Heart right ventricle (tissue), 16 donors: ENCODE measurements at regions not wholly inside any gene's neighbourhood (a gene's known extent, or its start where the extent isn't known, plus 50 kb on each side); places are given as distances from the start of the nearest gene placed in this dataset.

Experiments used
- ATAC-seq, 8 donors: fragments of 200-7000 bp; cut with Tn5 transposase; one replicate each; pipeline ENCODE4 v1.9.1; 2020; ENCODE audit warnings: mild to moderate bottlenecking in 8 of 8, moderate library complexity in 8 of 8, moderate number of reproducible peaks in 1 of 8
- DNase-seq, 2 donors: peaks; one replicate each; pipeline ENCODE4 v3.0.0-alpha.2; 2020
- H3K27ac ChIP-seq, 10 donors: fragments of 200-600 bp; sonication (generic) in 2 of 10; one replicate each; pipeline versions ENCODE4 v1.5.0 to v1.8.0; 2020 to 2022; ENCODE audit warnings: mild to moderate bottlenecking in 3 of 10
- H3K27me3 ChIP-seq, 7 donors: fragments of 200-600 bp; one replicate each; pipeline ENCODE4 v1.8.0; 2021 to 2022; ENCODE audit warnings: mild to moderate bottlenecking in 2 of 7
- H3K36me3 ChIP-seq, 9 donors: fragments of 200-600 bp; sonication (generic) in 1 of 9; one replicate each; pipeline versions ENCODE4 v1.5.0 to v1.8.0; 2020 to 2022; ENCODE audit warnings: mild to moderate bottlenecking in 2 of 9
- H3K4me1 ChIP-seq, 9 donors: fragments of 200-600 bp; sonication (generic) in 1 of 9; one replicate each; pipeline versions ENCODE4 v1.5.0 to v1.8.0; 2020 to 2022; ENCODE audit warnings: mild to moderate bottlenecking in 4 of 9
- H3K4me3 ChIP-seq, 10 donors: fragments of 200-600 bp; sonication (generic) in 2 of 10; one replicate each; pipeline versions ENCODE4 v1.5.0 to v1.8.0; 2020 to 2022; ENCODE audit warnings: mild to moderate bottlenecking in 7 of 10, moderate library complexity in 2 of 10
- H3K9me3 ChIP-seq, 11 donors: fragments of 200-600 bp in 10 of 11; sonication (generic) in 2 of 11; one replicate each; pipeline versions ENCODE4 v1.5.0 to v1.8.0; 2013 to 2022; ENCODE audit warnings: mild to moderate bottlenecking in 2 of 11, control low read depth in 1 of 11, moderate library complexity in 1 of 11
- WGBS, 2 donors: extraction: QIAGEN DNeasy Blood & Tissue Kit; methylation state at CpG; one replicate each; pipeline ENCODE4 v1.1.7; 2013; ENCODE audit warnings: inconsistent platforms in 1 of 2; 5-methylcytosine and 5-hydroxymethylcytosine counted together
- intact Hi-C, 10 donors: fragments of 100-400 bp; cut with DNase I; formaldehyde crosslinking; loops; one replicate each; pipeline versions ENCODE4 v1.11.1 to v1.14.2; 2022
- TF ChIP-seq, protein P1 (sequence below), 9 donors: fragments of 200-600 bp; sonication (generic) in 2 of 9; IDR thresholded peaks; one replicate each; pipeline versions ENCODE4 v1.5.0 to v1.8.0; 2021 to 2022; ENCODE audit warnings: antibody characterized with exemption in 9 of 9, mild to moderate bottlenecking in 5 of 9, moderate library complexity in 1 of 9
- donor health status: Arrhythmogenic right ventricular cardiomyopathy.
- donor health status: ischemic (EF 13 %, LVEDD 7.1; RV severe dilation, severe dysfunction).
- donor health status: healthy with polysubstance abuse.
- donor health status: DM: no; HTN: yes; CAD: no.
- donor health status: DM: no; HTN: no; CAD: no.
- donor health status: ischemic (EF 25% LVEDD 6.9; RV normal size, moderate dysfunction).
- donor health status: ischemic (EF 25% LVEDD 5.7; RV mildly dilated, moderate dysfunction).
- donor health status: healthy.
- donor health status: DM: yes; HTN: yes; CAD: no.
- donor health status: Ischemic cardiomyopathy.
- donor health status: ischemic (EF 35%, LVEDD 5.7; RV mildly dilated, moderate dysfunction).
- donor health status: nonischemic (EF 11% LVEDD 7.7; RV severe dilation, severe dysfunction).
- donor health status: DM: yes; HTN: yes; CAD: no.
- donor health status: PGD.
- donor health status: ischemic (EF 29% LVEDD 5.4; RV normal size, mild dysfunction).
- donor health status: nonischemic (EF 23%, LVEDD 6.1; RV moderate dilation, normal function).

DNA sequence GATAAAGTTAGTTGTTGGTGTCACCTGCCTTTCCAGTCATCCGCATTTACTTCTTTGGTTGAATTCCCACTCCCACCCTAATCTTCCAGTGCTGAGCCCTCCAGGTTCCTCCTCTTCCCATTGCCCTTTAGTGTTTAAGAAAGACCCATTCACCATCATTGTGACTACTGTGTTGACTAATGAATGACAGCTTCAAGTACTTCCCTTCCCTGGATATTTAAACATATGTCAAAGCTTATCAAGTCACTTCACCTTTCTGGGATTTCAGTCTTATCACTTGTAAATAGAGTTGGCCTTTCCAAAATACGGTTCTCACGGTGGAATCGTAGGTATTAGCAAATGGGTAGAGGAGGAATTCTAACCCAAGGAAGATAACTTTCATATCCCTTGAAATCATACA lies 201.6 kb upstream of the SVIL start:
- ATAC-seq (peak in 1 of 8 donors; percentile 54), DNase-seq (no peak)
- TF ChIP-seq, protein P1, sequence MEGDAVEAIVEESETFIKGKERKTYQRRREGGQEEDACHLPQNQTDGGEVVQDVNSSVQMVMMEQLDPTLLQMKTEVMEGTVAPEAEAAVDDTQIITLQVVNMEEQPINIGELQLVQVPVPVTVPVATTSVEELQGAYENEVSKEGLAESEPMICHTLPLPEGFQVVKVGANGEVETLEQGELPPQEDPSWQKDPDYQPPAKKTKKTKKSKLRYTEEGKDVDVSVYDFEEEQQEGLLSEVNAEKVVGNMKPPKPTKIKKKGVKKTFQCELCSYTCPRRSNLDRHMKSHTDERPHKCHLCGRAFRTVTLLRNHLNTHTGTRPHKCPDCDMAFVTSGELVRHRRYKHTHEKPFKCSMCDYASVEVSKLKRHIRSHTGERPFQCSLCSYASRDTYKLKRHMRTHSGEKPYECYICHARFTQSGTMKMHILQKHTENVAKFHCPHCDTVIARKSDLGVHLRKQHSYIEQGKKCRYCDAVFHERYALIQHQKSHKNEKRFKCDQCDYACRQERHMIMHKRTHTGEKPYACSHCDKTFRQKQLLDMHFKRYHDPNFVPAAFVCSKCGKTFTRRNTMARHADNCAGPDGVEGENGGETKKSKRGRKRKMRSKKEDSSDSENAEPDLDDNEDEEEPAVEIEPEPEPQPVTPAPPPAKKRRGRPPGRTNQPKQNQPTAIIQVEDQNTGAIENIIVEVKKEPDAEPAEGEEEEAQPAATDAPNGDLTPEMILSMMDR (IDR thresholded peaks at IDR 0.05): no peak
- no peaks in the 10 kb centered on the region for H3K27me3 ChIP-seq
- H3K9me3 ChIP-seq: no peaks in the 10 kb centered on the region
- no peaks in the 10 kb centered on the region for H3K36me3 ChIP-seq
- WGBS, 2 donors: 52 to 70% methylated on average over 4 of the region's 4 CpGs
- intact Hi-C loops: no loop called here
- H3K4me1 ChIP-seq: peaks cover 3 to 25% (median 9%) of the 10 kb centered on the region in 9 donors
- no peak overlapping the region for H3K4me3 ChIP-seq
- peak overlapping the region in 1 of 10 donors; percentile 15 for H3K27ac ChIP-seq

DNA sequence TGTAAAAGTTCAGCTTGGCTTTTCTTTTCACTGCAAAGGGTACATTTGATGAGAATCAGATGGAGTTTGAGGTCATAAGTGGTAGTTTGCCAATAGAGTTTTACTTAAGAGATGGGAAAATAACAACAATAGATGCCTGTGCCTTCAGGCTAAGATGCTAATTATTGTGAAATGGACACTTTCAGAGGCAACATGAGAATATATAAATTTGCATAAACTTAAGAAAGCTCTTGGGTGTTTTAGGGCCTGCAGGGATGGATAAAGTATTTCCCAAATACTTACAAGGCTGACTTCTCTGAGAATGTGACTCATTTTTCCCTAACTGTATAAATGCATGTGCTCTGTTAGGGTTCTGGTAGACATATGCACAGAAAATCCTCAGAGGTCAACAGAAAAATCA lies 200.3 kb upstream of the SVIL start:
- Histone ChIP-seq H3K4me1 (peaks cover 0 to 15% (median 6%) of the 10 kb centered on the region in 9 donors), H3K4me3 (no peak overlapping the region), H3K27ac (no peak overlapping the region), H3K9me3 (peaks cover 0 to 10% (median 0%) of the 10 kb centered on the region in 11 donors), H3K27me3 (no peaks in the 10 kb centered on the region), H3K36me3 (no peaks in the 10 kb centered on the region)
- ATAC-seq: no peak
- intact Hi-C loops: no loop called here
- DNase-seq: no peak
- TF ChIP-seq, protein P1 (IDR thresholded peaks at IDR 0.05): no peak

DNA sequence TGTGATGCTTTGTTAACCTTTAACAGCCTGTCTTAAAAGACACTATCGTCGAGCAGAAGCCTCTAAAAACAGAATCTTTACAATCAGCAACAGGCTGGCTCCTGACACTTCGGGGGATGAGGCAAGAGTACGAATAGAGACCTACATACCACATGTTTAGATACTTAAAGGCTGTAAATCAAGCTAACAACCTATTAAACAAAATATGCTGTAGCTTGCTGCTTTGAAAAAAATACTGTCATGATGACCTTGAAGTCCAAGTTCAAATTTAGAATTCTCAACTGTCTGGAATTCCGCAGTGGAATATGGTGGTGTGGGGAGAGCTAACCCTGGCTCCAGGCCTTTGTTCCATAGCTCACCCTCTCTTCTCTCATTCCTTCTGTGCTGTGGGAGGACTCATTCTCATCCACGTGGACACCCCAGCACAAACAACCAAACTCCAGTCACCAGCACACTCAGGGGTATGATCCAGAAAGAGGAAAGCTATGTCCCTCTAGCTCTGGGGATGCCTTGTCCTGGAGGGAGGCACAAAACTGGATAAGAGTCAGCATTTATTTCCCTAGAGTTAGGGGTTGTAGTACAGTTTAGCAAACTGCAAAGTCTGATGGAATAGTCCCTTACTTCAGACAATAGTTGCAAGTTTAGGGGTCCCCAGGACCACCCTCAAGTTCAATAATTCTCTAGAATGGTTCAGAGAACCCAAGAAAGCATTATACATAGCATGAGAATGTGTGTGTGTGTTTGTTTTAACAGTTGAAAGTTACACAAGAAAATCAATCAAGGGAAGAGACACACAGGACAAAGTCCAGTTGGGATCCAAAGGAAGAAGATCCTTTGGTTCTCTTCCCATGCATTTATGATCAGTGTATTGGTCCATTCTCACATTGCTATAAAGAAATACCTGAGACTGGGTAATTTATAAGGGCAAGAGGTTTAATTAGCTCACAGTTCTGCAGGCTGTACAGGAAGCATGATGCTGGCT lies 196.1 kb upstream of the SVIL start:
- 88 to 91% methylated on average over 6 of the region's 6 CpGs for WGBS, 2 donors
- H3K36me3 ChIP-seq: no peaks in the 10 kb centered on the region
- no peak overlapping the region for H3K4me3 ChIP-seq
- H3K27me3 ChIP-seq: no peaks in the 10 kb centered on the region
- TF ChIP-seq, protein P1 (IDR thresholded peaks at IDR 0.05): no peak
- peaks cover 0 to 20% (median 4%) of the 10 kb centered on the region in 11 donors for H3K9me3 ChIP-seq
- DNase-seq: no peak
- H3K27ac ChIP-seq: no peak overlapping the region
- no peak for ATAC-seq
- peaks cover 0 to 24% (median 0%) of the 10 kb centered on the region in 9 donors for H3K4me1 ChIP-seq
- intact Hi-C loops: no loop called here

DNA sequence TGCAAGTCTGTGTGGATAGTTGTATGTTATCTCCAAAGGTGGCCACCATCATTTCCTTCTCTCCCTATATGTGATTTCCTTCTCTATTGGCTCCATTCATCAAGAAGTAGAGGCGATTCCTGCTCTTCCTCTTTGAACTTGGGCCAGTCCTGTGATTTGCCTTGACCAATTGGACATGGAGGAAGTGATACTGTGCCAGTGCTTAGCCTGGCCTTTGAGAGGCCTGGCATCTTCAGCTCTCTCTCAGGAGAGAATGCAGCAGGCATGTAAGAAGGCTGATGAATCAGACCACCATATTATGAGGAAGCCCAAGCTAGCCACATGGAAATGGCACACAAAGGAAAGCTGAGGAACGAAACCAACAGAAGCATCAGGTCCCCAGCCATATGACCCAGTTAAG lies 195.0 kb upstream of the SVIL start:
- Histone ChIP-seq H3K27ac (no peak overlapping the region), H3K36me3 (no peaks in the 10 kb centered on the region), H3K27me3 (no peaks in the 10 kb centered on the region), H3K4me3 (no peak overlapping the region), H3K4me1 (peaks cover 0 to 24% (median 0%) of the 10 kb centered on the region in 9 donors), H3K9me3 (peaks cover 0 to 20% (median 4%) of the 10 kb centered on the region in 11 donors)
- TF ChIP-seq, protein P1 (IDR thresholded peaks at IDR 0.05): no peak
- no peak for ATAC-seq
- no peak for DNase-seq
- intact Hi-C loops: no loop called here
- WGBS, 2 donors: 88% methylated on average over 2 of the region's 2 CpGs
